KOPT-K1 (cell line): ENCODE measurements at regions not wholly inside any gene's neighbourhood (a gene's known extent, or its start where the extent isn't known, plus 50 kb on each side); places are given as distances from the start of the nearest gene placed in this dataset.

Experiments
- H3K27ac ChIP-seq: fragments of 200-600 bp; sonication (generic); 2 replicates; pipeline ENCODE4 v1.5.1; 2016; ENCODE audit warnings: antibody characterized with exemption, mild to moderate bottlenecking, low read depth, low read length; ENCODE audit not compliant: poor library complexity, severe bottlenecking
- H3K36me3 ChIP-seq: fragments of 200-600 bp; sonication (generic); 2 replicates; pipeline ENCODE4 v1.5.1; 2017; ENCODE audit warnings: antibody characterized with exemption, mild to moderate bottlenecking, low read length, moderate library complexity; ENCODE audit not compliant: insufficient read depth
- H3K9me3 ChIP-seq: fragments of 200-600 bp; sonication (generic); 2 replicates; pipeline ENCODE4 v1.5.1; 2017; ENCODE audit warnings: antibody characterized with exemption, low read length, mild to moderate bottlenecking; ENCODE audit not compliant: insufficient read depth, poor library complexity, severe bottlenecking

- no peak overlapping the region for H3K27ac ChIP-seq
- no peaks in the 10 kb centered on the region for H3K36me3 ChIP-seq
- no peaks in the 10 kb centered on the region for H3K9me3 ChIP-seq
Observed at GRCh38 chr2:157181234-157181633, 76.3 kb upstream of the GALNT5 start.

- Histone ChIP-seq H3K27ac (no peak overlapping the region), H3K36me3 (no peaks in the 10 kb centered on the region)
Observed at GRCh38 chr2:157182204-157182709, 75.2 kb upstream of the GALNT5 start.

GRCh38 chr2:157182834-157183396 lies 74.6 kb upstream of the GALNT5 start:
- Histone ChIP-seq H3K27ac (no peak overlapping the region), H3K36me3 (no peaks in the 10 kb centered on the region), H3K9me3 (no peaks in the 10 kb centered on the region)

More at GRCh38 chr2:157182204-157182709, 75.2 kb upstream of the GALNT5 start:
- no peaks in the 10 kb centered on the region for H3K9me3 ChIP-seq

DNA sequence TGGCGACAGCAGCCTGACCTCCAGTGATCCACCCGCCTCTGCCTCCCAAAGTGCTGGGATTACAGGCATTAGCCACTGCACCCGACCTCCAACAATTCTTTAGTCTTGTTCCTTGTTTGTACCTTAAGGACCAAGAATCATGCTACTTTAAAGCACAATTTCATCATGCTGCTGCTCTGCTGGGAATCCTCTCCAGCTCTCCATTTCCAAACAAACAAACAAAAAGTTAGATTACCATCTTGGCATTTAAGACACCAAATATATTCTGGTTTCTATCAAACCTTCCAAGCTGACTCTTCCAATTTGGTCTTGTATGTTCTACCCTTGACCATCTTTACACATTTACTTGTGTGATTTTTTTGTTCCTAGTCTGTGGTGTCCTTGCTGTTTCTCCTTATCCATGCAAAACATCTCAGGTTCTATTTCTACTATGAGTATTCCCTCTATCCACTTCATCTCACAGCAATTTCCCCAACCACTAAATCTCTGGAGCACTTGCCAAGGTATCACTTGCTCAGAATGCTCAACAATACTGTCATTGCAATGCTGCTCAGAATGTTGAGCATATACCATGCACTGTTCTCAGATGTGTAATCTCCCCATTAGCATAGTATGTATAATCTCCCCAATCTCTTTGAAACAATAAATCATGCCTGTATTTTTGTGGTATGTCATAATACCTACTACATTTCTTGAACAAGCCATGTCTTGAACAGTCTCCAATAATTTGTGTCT lies 73.2 kb upstream of the GALNT5 start:
- Histone ChIP-seq H3K36me3 (no peaks in the 10 kb centered on the region), H3K27ac (no peak overlapping the region), H3K9me3 (no peaks in the 10 kb centered on the region)

DNA sequence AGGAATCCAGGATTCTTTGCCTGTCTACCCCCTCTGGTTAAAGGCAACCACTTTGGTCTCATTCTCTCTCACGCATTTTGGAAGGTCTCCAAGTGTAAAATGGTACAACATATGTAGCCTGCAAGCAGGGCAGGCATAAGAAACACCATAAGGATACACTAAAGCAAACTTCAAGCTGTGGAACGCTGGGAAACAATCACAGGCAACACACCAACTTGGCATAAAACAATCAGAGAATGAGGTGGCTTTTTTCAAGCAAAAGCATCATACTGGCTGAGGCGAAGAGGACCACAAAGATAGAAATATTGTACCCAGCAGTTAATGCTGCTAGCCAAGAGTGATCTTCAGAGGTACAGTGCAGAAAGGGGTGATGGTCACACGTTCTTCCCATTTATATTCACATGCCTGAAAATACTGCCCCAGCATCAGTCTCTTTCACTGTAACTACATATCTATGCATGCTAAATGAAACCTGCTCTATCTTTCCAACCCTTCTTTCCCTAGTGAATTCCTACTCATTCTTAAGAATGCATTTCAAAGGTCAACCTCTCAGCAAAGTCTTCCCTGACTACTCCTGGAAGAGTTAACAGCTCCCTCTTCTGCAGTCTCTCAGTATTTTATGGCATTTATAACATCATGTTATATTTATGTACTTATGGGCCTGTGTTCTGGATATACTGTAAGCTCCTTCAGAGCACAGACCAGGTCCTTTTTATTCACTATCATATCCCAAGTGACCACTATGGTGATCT lies 71.9 kb upstream of the GALNT5 start:
- Histone ChIP-seq H3K9me3 (no peaks in the 10 kb centered on the region), H3K36me3 (no peaks in the 10 kb centered on the region), H3K27ac (no peak overlapping the region)

GRCh38 chr2:157190151-157190550 lies 67.4 kb upstream of the GALNT5 start:
- no peak overlapping the region for H3K27ac ChIP-seq
- no peaks in the 10 kb centered on the region for H3K36me3 ChIP-seq
- H3K9me3 ChIP-seq, result no peaks in the 10 kb centered on the region

- Histone ChIP-seq H3K27ac (no peak overlapping the region), H3K36me3 (no peaks in the 10 kb centered on the region), H3K9me3 (no peaks in the 10 kb centered on the region)
Observed at GRCh38 chr2:157191186-157191585, 66.3 kb upstream of the GALNT5 start.

GRCh38 chr2:157192445-157193423 lies 64.8 kb upstream of the GALNT5 start:
- Histone ChIP-seq H3K27ac (no peak overlapping the region), H3K9me3 (no peaks in the 10 kb centered on the region), H3K36me3 (no peaks in the 10 kb centered on the region)

GRCh38 chr2:157193461-157193860 lies 64.0 kb upstream of the GALNT5 start:
- Histone ChIP-seq H3K27ac (no peak overlapping the region), H3K9me3 (no peaks in the 10 kb centered on the region), H3K36me3 (no peaks in the 10 kb centered on the region)

GRCh38 chr2:157194097-157194688 lies 63.3 kb upstream of the GALNT5 start:
- no peaks in the 10 kb centered on the region for H3K9me3 ChIP-seq
- no peaks in the 10 kb centered on the region for H3K36me3 ChIP-seq
- no peak overlapping the region for H3K27ac ChIP-seq

GRCh38 chr2:157194844-157195243 lies 62.7 kb upstream of the GALNT5 start:
- H3K9me3 ChIP-seq, result no peaks in the 10 kb centered on the region
- no peaks in the 10 kb centered on the region for H3K36me3 ChIP-seq
- no peak overlapping the region for H3K27ac ChIP-seq

DNA sequence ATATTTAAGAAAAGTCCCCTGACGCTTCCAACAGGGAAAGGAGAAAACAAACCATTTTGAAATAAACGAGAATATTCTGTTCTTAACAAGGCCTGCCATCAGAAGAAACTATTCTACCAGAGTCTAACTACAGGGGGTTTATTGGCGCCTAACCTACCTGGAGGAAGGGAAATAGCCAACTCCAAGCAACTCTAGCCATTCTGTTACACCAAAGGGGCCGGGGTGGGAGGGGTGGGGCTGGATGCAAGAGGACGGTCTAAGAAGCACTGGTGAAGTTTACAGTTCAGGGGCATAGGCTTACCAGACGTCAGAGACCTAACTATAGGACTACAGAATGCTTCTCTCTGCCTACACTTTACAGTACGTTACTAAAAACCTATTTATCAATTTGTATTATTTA lies 60.5 kb upstream of the GALNT5 start:
- Histone ChIP-seq H3K36me3 (no peaks in the 10 kb centered on the region), H3K27ac (no peak overlapping the region), H3K9me3 (no peaks in the 10 kb centered on the region)

GRCh38 chr2:157197848-157198247 lies 59.7 kb upstream of the GALNT5 start:
- Histone ChIP-seq H3K9me3 (no peaks in the 10 kb centered on the region), H3K36me3 (no peaks in the 10 kb centered on the region)

GRCh38 chr2:157203651-157204050 lies 53.9 kb upstream of the GALNT5 start:
- Histone ChIP-seq H3K36me3 (no peaks in the 10 kb centered on the region), H3K9me3 (no peaks in the 10 kb centered on the region)

More at GRCh38 chr2:157197848-157198247, 59.7 kb upstream of the GALNT5 start:
- no peak overlapping the region for H3K27ac ChIP-seq

More at GRCh38 chr2:157203651-157204050, 53.9 kb upstream of the GALNT5 start:
- H3K27ac ChIP-seq, result no peak overlapping the region
